Right lobe of liver (tissue), 6 donors: ENCODE measurements at regions not wholly inside any gene's neighbourhood (a gene's known extent, or its start where the extent isn't known, plus 50 kb on each side); places are given as distances from the start of the nearest gene placed in this dataset.

Source experiments
- ATAC-seq, 4 donors: fragments of 200-7000 bp; cut with Tn5 transposase; one replicate each; pipeline ENCODE4 v1.9.1; 2020; ENCODE audit warnings: mild to moderate bottlenecking in 4 of 4, moderate library complexity in 4 of 4
- DNase-seq, 3 donors: peaks; one replicate each; pipeline ENCODE4 v3.0.0-alpha.2; 2020
- H3K27ac ChIP-seq, 3 donors: fragments of 200-600 bp; one replicate each; pipeline ENCODE4 v1.8.0; 2022
- H3K27me3 ChIP-seq, 2 donors: fragments of 200-600 bp; one replicate each; pipeline ENCODE4 v1.8.0; 2022
- H3K36me3 ChIP-seq, 4 donors: fragments of 200-600 bp; sonication (generic) in 1 of 4; one replicate each; pipeline versions ENCODE4 v1.5.1 to v1.8.0; 2017 to 2022; ENCODE audit warnings: control low read depth in 1 of 4
- H3K4me1 ChIP-seq, 4 donors: fragments of 200-600 bp; sonication (generic) in 1 of 4; one replicate each; pipeline versions ENCODE4 v1.5.1 to v1.8.0; 2017 to 2022; ENCODE audit warnings: control low read depth in 1 of 4
- H3K4me3 ChIP-seq, 3 donors: fragments of 200-600 bp; one replicate each; pipeline ENCODE4 v1.8.0; 2022
- H3K9me3 ChIP-seq, 4 donors: fragments of 200-600 bp; sonication (generic) in 1 of 4; one replicate each; pipeline versions ENCODE4 v1.5.1 to v1.8.0; 2017 to 2022; ENCODE audit warnings: control low read depth in 1 of 4
- CTCF ChIP-seq, 4 donors: fragments of 200-600 bp in 3 of 4; fragments of 450-650 bp in 1 of 4; IDR thresholded peaks; one replicate each; pipeline versions ENCODE4 v1.5.1 to v1.8.0; 2016 to 2022; ENCODE audit warnings: antibody characterized with exemption in 4 of 4, mild to moderate bottlenecking in 2 of 4
- POLR2A ChIP-seq: fragments of 450-650 bp; IDR thresholded peaks from one replicate; pipeline ENCODE4 v1.6.1; 2017; ENCODE audit warnings: antibody characterized with exemption, mild to moderate bottlenecking
- WGBS: methylation state at CpG from one replicate; pipeline ENCODE4 v1.1.6; 2018; ENCODE audit warnings: low coverage, low lambda C conversion rate; ENCODE audit not compliant: insufficient coverage; ENCODE audit errors: missing lambda C conversion rate; 5-methylcytosine and 5-hydroxymethylcytosine counted together
- intact Hi-C, 2 donors: fragments of 100-400 bp; cut with DNase I; formaldehyde crosslinking; loops; one replicate each; pipeline versions ENCODE4 v1.11.2 to v1.14.1; 2022
- donor health status: DM: no; HTN: yes; CAD: no.
- donor health status: DM: no; HTN: no; CAD: no.
- donor health status: DM: no; HTN: no; CAD: no.
- donor health status: DM: no; HTN: yes; CAD: no.
- donor health status: DM: no; HTN: yes; CAD: no.

GRCh38 chr5:82390088-82390487 is 111.9 kb upstream of the RPS23 start:
- H3K36me3 ChIP-seq = no peaks in the 10 kb centered on the region
- H3K4me3 ChIP-seq = no peak overlapping the region
- peaks cover 0 to 13% (median 6%) of the 10 kb centered on the region in 4 donors for H3K4me1 ChIP-seq
- TF ChIP-seq CTCF (IDR thresholded peaks at IDR 0.05) (no peak), POLR2A (no peak)
- no peak overlapping the region for H3K27ac ChIP-seq
- intact Hi-C loops = no loop called here
- DNase-seq (no peak), ATAC-seq (no peak)
- WGBS = 84% methylated on average over 3 of the region's 3 CpGs
- H3K27me3 ChIP-seq = peaks cover 0 to 4% of the 10 kb centered on the region in 2 donors
- H3K9me3 ChIP-seq = no peaks in the 10 kb centered on the region

GRCh38 chr5:82389347-82389746 is 111.2 kb upstream of the RPS23 start:
- H3K27ac ChIP-seq = no peak overlapping the region
- H3K9me3 ChIP-seq = no peaks in the 10 kb centered on the region
- ATAC-seq (no peak), DNase-seq (no peak)
- H3K36me3 ChIP-seq = no peaks in the 10 kb centered on the region
- TF ChIP-seq CTCF (IDR thresholded peaks at IDR 0.05) (no peak), POLR2A (no peak)
- H3K4me1 ChIP-seq = peaks cover 0 to 13% (median 6%) of the 10 kb centered on the region in 4 donors
- H3K4me3 ChIP-seq = no peak overlapping the region
- H3K27me3 ChIP-seq = peaks cover 0 to 4% of the 10 kb centered on the region in 2 donors
- 84% methylated on average over 2 of the region's 2 CpGs for WGBS
- intact Hi-C loops = no loop called here

GRCh38 chr5:82388181-82388580 is 110.0 kb upstream of the RPS23 start:
- Histone ChIP-seq H3K4me1 (peaks cover 0 to 13% (median 6%) of the 10 kb centered on the region in 4 donors), H3K36me3 (no peaks in the 10 kb centered on the region), H3K4me3 (no peak overlapping the region), H3K9me3 (no peaks in the 10 kb centered on the region), H3K27me3 (peaks cover 0 to 4% of the 10 kb centered on the region in 2 donors), H3K27ac (no peak overlapping the region)
- 78% methylated on average over 6 of the region's 6 CpGs for WGBS
- intact Hi-C loops = no loop called here
- TF ChIP-seq CTCF (IDR thresholded peaks at IDR 0.05) (no peak), POLR2A (no peak)
- DNase-seq (no peak), ATAC-seq (no peak)

GRCh38 chr5:82387819-82388166 is 109.6 kb upstream of the RPS23 start:
- Histone ChIP-seq H3K27me3 (peaks cover 0 to 4% of the 10 kb centered on the region in 2 donors), H3K4me3 (no peak overlapping the region), H3K9me3 (no peaks in the 10 kb centered on the region), H3K27ac (no peak overlapping the region), H3K36me3 (no peaks in the 10 kb centered on the region), H3K4me1 (peaks cover 0 to 13% (median 6%) of the 10 kb centered on the region in 4 donors)
- intact Hi-C loops = no loop called here
- ATAC-seq (no peak), DNase-seq (no peak)
- 23% methylated on average over 5 of the region's 5 CpGs for WGBS
- no peak for TF ChIP-seq POLR2A
- no peak for TF ChIP-seq CTCF (IDR thresholded peaks at IDR 0.05)
